ENCODE measurements at regions not wholly inside any gene's neighbourhood (a gene's known extent, or its start where the extent isn't known, plus 50 kb on each side); places are given as distances from the start of the nearest gene placed in this dataset.

- H3K36me3 ChIP-seq (ENCODE audit: control insufficient read depth, insufficient read depth, low read length) = no peaks in the 10 kb centered on the region
- H3K4me3 ChIP-seq (ENCODE audit: insufficient read depth, low read depth, low read length, poor library complexity, severe bottlenecking) = no peak overlapping the region
- no peak overlapping the region for H3K27ac ChIP-seq (ENCODE audit: insufficient read depth, low read length, poor library complexity, severe bottlenecking)
- H3K9me3 ChIP-seq (ENCODE audit: control insufficient read depth, low read length) = no peaks in the 10 kb centered on the region
- DNase-seq = no peak
- H3K4me1 ChIP-seq (ENCODE audit: control insufficient read depth, insufficient read depth, low read length, poor library complexity, severe bottlenecking) = no peaks in the 10 kb centered on the region
- no peaks in the 10 kb centered on the region for H3K27me3 ChIP-seq (replicated peaks; ENCODE audit: control insufficient read depth, insufficient read depth, low read length, poor library complexity, severe bottlenecking)
Observed at GRCh38 chr6:115675443-115675842, 385.2 kb downstream of the FRK start.

- no peak overlapping the region for H3K27ac ChIP-seq (ENCODE audit: insufficient read depth, low read length, poor library complexity, severe bottlenecking)
- H3K36me3 ChIP-seq (ENCODE audit: control insufficient read depth, insufficient read depth, low read length) = no peaks in the 10 kb centered on the region
- no peaks in the 10 kb centered on the region for H3K9me3 ChIP-seq (ENCODE audit: control insufficient read depth, low read length)
- no peak overlapping the region for H3K4me3 ChIP-seq (ENCODE audit: insufficient read depth, low read depth, low read length, poor library complexity, severe bottlenecking)
- DNase-seq = no peak
- no peaks in the 10 kb centered on the region for H3K27me3 ChIP-seq (replicated peaks; ENCODE audit: control insufficient read depth, insufficient read depth, low read length, poor library complexity, severe bottlenecking)
- no peaks in the 10 kb centered on the region for H3K4me1 ChIP-seq (ENCODE audit: control insufficient read depth, insufficient read depth, low read length, poor library complexity, severe bottlenecking)
Observed at GRCh38 chr6:115668781-115669180, 391.9 kb downstream of the FRK start.

- no peaks in the 10 kb centered on the region for H3K4me1 ChIP-seq (ENCODE audit: control insufficient read depth, insufficient read depth, low read length, poor library complexity, severe bottlenecking)
- no peaks in the 10 kb centered on the region for H3K36me3 ChIP-seq (ENCODE audit: control insufficient read depth, insufficient read depth, low read length)
- no peaks in the 10 kb centered on the region for H3K9me3 ChIP-seq (ENCODE audit: control insufficient read depth, low read length)
- no peak for DNase-seq
- H3K4me3 ChIP-seq (ENCODE audit: insufficient read depth, low read depth, low read length, poor library complexity, severe bottlenecking) = no peak overlapping the region
- no peaks in the 10 kb centered on the region for H3K27me3 ChIP-seq (replicated peaks; ENCODE audit: control insufficient read depth, insufficient read depth, low read length, poor library complexity, severe bottlenecking)
- no peak overlapping the region for H3K27ac ChIP-seq (ENCODE audit: insufficient read depth, low read length, poor library complexity, severe bottlenecking)
Observed at GRCh38 chr6:115668211-115668610, 392.5 kb downstream of the FRK start.

- Histone ChIP-seq H3K4me1 (ENCODE audit: control insufficient read depth, insufficient read depth, low read length, poor library complexity, severe bottlenecking) (no peaks in the 10 kb centered on the region), H3K27ac (ENCODE audit: insufficient read depth, low read length, poor library complexity, severe bottlenecking) (no peak overlapping the region), H3K4me3 (ENCODE audit: insufficient read depth, low read depth, low read length, poor library complexity, severe bottlenecking) (no peak overlapping the region), H3K36me3 (ENCODE audit: control insufficient read depth, insufficient read depth, low read length) (no peaks in the 10 kb centered on the region), H3K27me3 (replicated peaks; ENCODE audit: control insufficient read depth, insufficient read depth, low read length, poor library complexity, severe bottlenecking) (no peaks in the 10 kb centered on the region), H3K9me3 (ENCODE audit: control insufficient read depth, low read length) (no peaks in the 10 kb centered on the region)
- DNase-seq = no peak
Observed at GRCh38 chr6:115667478-115668026, 393.1 kb downstream of the FRK start.

DNA sequence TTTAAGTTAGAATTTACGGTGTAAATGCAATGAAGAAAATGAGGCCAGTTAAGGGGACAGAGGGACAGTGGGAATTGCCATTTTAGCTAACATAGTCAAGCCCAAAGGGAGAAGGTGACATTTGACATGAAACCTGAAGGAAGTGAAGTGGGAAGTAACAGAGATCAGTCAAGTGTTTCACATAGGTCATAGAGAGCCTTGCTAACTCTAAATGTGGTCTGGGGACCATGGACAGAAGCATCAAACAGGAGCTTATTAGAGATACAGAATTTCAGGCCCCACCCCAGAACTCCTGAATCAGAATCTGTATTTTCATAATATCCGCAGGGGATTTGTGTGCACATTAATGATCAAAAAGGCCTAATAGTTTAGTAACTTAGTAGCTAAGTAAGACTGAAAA lies 393.7 kb downstream of the FRK start:
- DNase-seq = no peak
- no peaks in the 10 kb centered on the region for H3K9me3 ChIP-seq (ENCODE audit: control insufficient read depth, low read length)
- no peak overlapping the region for H3K27ac ChIP-seq (ENCODE audit: insufficient read depth, low read length, poor library complexity, severe bottlenecking)
- H3K36me3 ChIP-seq (ENCODE audit: control insufficient read depth, insufficient read depth, low read length) = no peaks in the 10 kb centered on the region
- H3K4me3 ChIP-seq (ENCODE audit: insufficient read depth, low read depth, low read length, poor library complexity, severe bottlenecking) = no peak overlapping the region
- no peaks in the 10 kb centered on the region for H3K4me1 ChIP-seq (ENCODE audit: control insufficient read depth, insufficient read depth, low read length, poor library complexity, severe bottlenecking)
- no peaks in the 10 kb centered on the region for H3K27me3 ChIP-seq (replicated peaks; ENCODE audit: control insufficient read depth, insufficient read depth, low read length, poor library complexity, severe bottlenecking)

DNA sequence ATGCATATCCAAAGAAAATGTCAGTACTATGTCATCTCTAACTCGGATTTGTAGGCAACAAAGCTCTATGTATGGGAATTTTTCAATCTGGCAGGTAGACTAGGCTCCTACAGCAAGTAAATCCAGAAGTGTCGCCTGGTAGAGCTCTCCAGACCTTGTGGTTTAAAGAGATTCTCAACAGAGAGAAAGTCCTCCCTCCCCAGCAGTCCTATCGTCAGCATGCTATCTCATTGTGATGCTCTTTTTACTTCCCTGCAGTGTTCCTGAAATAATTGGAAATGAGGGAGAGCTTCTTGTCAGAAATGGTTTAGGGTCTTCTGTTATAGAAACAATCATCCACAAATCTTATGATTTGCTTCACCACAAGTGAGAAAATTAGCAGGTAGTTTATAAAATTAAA lies 395.4 kb downstream of the FRK start:
- no peaks in the 10 kb centered on the region for H3K36me3 ChIP-seq (ENCODE audit: control insufficient read depth, insufficient read depth, low read length)
- no peaks in the 10 kb centered on the region for H3K9me3 ChIP-seq (ENCODE audit: control insufficient read depth, low read length)
- DNase-seq = no peak
- no peak overlapping the region for H3K4me3 ChIP-seq (ENCODE audit: insufficient read depth, low read depth, low read length, poor library complexity, severe bottlenecking)
- no peaks in the 10 kb centered on the region for H3K4me1 ChIP-seq (ENCODE audit: control insufficient read depth, insufficient read depth, low read length, poor library complexity, severe bottlenecking)
- no peak overlapping the region for H3K27ac ChIP-seq (ENCODE audit: insufficient read depth, low read length, poor library complexity, severe bottlenecking)
- no peaks in the 10 kb centered on the region for H3K27me3 ChIP-seq (replicated peaks; ENCODE audit: control insufficient read depth, insufficient read depth, low read length, poor library complexity, severe bottlenecking)

DNA sequence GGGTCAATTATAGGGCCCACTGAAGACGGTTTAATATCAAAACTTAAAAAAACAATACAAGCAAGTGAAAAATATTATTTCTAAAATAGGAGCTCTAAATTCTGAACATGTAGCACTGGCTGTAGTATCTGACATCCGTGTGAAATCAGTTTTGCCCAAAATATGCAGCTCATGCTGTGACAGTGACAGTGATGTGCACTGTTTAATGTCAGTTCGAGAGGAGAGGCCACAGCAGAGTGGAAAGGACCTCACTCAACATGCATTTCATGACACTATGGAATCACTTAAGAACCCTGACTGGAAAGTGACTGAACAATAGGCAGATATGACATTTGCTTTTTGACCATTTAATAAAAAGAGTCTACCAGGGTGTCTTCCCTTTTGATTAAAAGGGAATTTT lies 397.0 kb downstream of the FRK start:
- Histone ChIP-seq H3K27ac (ENCODE audit: insufficient read depth, low read length, poor library complexity, severe bottlenecking) (no peak overlapping the region), H3K4me3 (ENCODE audit: insufficient read depth, low read depth, low read length, poor library complexity, severe bottlenecking) (no peak overlapping the region), H3K9me3 (ENCODE audit: control insufficient read depth, low read length) (no peaks in the 10 kb centered on the region), H3K36me3 (ENCODE audit: control insufficient read depth, insufficient read depth, low read length) (no peaks in the 10 kb centered on the region), H3K4me1 (ENCODE audit: control insufficient read depth, insufficient read depth, low read length, poor library complexity, severe bottlenecking) (no peaks in the 10 kb centered on the region), H3K27me3 (replicated peaks; ENCODE audit: control insufficient read depth, insufficient read depth, low read length, poor library complexity, severe bottlenecking) (no peaks in the 10 kb centered on the region)
- no peak for DNase-seq

DNA sequence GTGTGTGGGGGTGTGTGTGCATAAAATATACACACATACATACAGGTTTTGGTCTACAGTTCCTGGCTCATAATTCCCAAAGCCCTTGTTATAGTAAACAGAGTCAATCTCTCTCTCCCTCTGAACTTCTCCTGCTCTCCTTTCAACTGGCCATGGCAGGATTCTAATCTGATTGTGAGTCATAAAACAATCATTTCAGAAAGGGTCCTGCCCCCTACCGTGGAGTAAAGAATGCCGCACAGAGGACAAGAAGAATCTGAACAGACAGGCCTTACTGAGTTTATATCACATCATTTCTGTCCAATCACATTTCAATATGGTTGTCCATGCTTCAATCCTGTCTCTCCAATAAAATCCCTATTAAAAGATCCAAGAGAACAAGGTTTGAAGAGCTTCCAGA lies 416.9 kb downstream of the FRK start:
- H3K4me1 ChIP-seq (ENCODE audit: control insufficient read depth, insufficient read depth, low read length, poor library complexity, severe bottlenecking) = no peaks in the 10 kb centered on the region
- no peak for DNase-seq
- H3K9me3 ChIP-seq (ENCODE audit: control insufficient read depth, low read length) = no peaks in the 10 kb centered on the region
- no peaks in the 10 kb centered on the region for H3K27me3 ChIP-seq (replicated peaks; ENCODE audit: control insufficient read depth, insufficient read depth, low read length, poor library complexity, severe bottlenecking)
- no peak overlapping the region for H3K27ac ChIP-seq (ENCODE audit: insufficient read depth, low read length, poor library complexity, severe bottlenecking)
- no peaks in the 10 kb centered on the region for H3K36me3 ChIP-seq (ENCODE audit: control insufficient read depth, insufficient read depth, low read length)
- no peak overlapping the region for H3K4me3 ChIP-seq (ENCODE audit: insufficient read depth, low read depth, low read length, poor library complexity, severe bottlenecking)

GRCh38 chr6:115634887-115635286 lies 425.8 kb downstream of the FRK start:
- no peaks in the 10 kb centered on the region for H3K36me3 ChIP-seq (ENCODE audit: control insufficient read depth, insufficient read depth, low read length)
- H3K9me3 ChIP-seq (ENCODE audit: control insufficient read depth, low read length) = no peaks in the 10 kb centered on the region
- no peaks in the 10 kb centered on the region for H3K4me1 ChIP-seq (ENCODE audit: control insufficient read depth, insufficient read depth, low read length, poor library complexity, severe bottlenecking)
- no peak overlapping the region for H3K4me3 ChIP-seq (ENCODE audit: insufficient read depth, low read depth, low read length, poor library complexity, severe bottlenecking)
- H3K27me3 ChIP-seq (replicated peaks; ENCODE audit: control insufficient read depth, insufficient read depth, low read length, poor library complexity, severe bottlenecking) = no peaks in the 10 kb centered on the region
- DNase-seq = no peak
- H3K27ac ChIP-seq (ENCODE audit: insufficient read depth, low read length, poor library complexity, severe bottlenecking) = no peak overlapping the region

- Histone ChIP-seq H3K9me3 (ENCODE audit: control insufficient read depth, low read length) (no peaks in the 10 kb centered on the region), H3K36me3 (ENCODE audit: control insufficient read depth, insufficient read depth, low read length) (no peaks in the 10 kb centered on the region), H3K27me3 (replicated peaks; ENCODE audit: control insufficient read depth, insufficient read depth, low read length, poor library complexity, severe bottlenecking) (no peaks in the 10 kb centered on the region), H3K4me1 (ENCODE audit: control insufficient read depth, insufficient read depth, low read length, poor library complexity, severe bottlenecking) (no peaks in the 10 kb centered on the region), H3K4me3 (ENCODE audit: insufficient read depth, low read depth, low read length, poor library complexity, severe bottlenecking) (no peak overlapping the region), H3K27ac (ENCODE audit: insufficient read depth, low read length, poor library complexity, severe bottlenecking) (no peak overlapping the region)
- no peak for DNase-seq
Observed at GRCh38 chr6:115634131-115634530, 426.6 kb downstream of the FRK start.

- no peaks in the 10 kb centered on the region for H3K36me3 ChIP-seq (ENCODE audit: control insufficient read depth, insufficient read depth, low read length)
- no peak overlapping the region for H3K4me3 ChIP-seq (ENCODE audit: insufficient read depth, low read depth, low read length, poor library complexity, severe bottlenecking)
- no peak for DNase-seq
- H3K27ac ChIP-seq (ENCODE audit: insufficient read depth, low read length, poor library complexity, severe bottlenecking) = no peak overlapping the region
- no peaks in the 10 kb centered on the region for H3K4me1 ChIP-seq (ENCODE audit: control insufficient read depth, insufficient read depth, low read length, poor library complexity, severe bottlenecking)
- no peaks in the 10 kb centered on the region for H3K9me3 ChIP-seq (ENCODE audit: control insufficient read depth, low read length)
- no peaks in the 10 kb centered on the region for H3K27me3 ChIP-seq (replicated peaks; ENCODE audit: control insufficient read depth, insufficient read depth, low read length, poor library complexity, severe bottlenecking)
Observed at GRCh38 chr6:115631028-115631427, 429.7 kb downstream of the FRK start.
